PC-9 (cell line): ENCODE measurements at regions not wholly inside any gene's neighbourhood (a gene's known extent, or its start where the extent isn't known, plus 50 kb on each side); places are given as distances from the start of the nearest gene placed in this dataset.

ENCODE experiments used
- EZH2 ChIP-seq: fragments of 200-600 bp; sonication (generic); IDR thresholded peaks from 2 replicates; pipeline ENCODE4 v1.8.0; 2017; ENCODE audit warnings: antibody characterized with exemption, low read depth
- TF ChIP-seq, protein P1 (sequence below): fragments of 200-600 bp; sonication (generic); conservative IDR thresholded peaks from 2 replicates; pipeline ENCODE4 v1.6.1; 2017; ENCODE audit warnings: mixed run types, antibody characterized with exemption, mild to moderate bottlenecking, moderate library complexity

DNA sequence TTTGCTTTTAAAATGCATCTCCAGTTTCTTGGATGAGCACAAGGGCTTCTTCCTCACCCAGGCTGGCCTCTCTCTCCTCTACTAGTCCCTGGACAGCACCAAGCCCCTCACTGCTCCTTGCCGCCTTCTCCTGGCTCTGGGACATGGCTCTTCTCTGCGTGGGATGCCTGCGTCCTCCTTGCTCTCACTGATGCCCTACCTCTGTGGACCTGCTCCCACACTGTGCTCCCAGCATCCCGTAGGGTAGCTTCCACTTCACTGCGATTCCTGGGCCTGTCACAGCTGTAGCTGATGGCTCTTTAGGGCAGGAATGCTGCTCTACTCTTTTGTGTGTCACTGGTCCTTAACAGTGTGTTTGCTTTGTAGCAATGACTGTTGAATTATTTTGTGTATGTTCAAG is 136.3 kb downstream of the SNX19 start:
- TF ChIP-seq, protein P1, sequence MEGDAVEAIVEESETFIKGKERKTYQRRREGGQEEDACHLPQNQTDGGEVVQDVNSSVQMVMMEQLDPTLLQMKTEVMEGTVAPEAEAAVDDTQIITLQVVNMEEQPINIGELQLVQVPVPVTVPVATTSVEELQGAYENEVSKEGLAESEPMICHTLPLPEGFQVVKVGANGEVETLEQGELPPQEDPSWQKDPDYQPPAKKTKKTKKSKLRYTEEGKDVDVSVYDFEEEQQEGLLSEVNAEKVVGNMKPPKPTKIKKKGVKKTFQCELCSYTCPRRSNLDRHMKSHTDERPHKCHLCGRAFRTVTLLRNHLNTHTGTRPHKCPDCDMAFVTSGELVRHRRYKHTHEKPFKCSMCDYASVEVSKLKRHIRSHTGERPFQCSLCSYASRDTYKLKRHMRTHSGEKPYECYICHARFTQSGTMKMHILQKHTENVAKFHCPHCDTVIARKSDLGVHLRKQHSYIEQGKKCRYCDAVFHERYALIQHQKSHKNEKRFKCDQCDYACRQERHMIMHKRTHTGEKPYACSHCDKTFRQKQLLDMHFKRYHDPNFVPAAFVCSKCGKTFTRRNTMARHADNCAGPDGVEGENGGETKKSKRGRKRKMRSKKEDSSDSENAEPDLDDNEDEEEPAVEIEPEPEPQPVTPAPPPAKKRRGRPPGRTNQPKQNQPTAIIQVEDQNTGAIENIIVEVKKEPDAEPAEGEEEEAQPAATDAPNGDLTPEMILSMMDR = no peak
- TF ChIP-seq EZH2 = no peak
